NCI-H524 (cell line): ENCODE measurements at regions not wholly inside any gene's neighbourhood (a gene's known extent, or its start where the extent isn't known, plus 50 kb on each side); places are given as distances from the start of the nearest gene placed in this dataset.
A peak's percentile ranks its signal among the peaks of the same experiment; 100 is the strongest.

Experiments
- DNase-seq, 2 experiments: peaks; one replicate each; lab custom pipeline; 2025; lab: John Stamatoyannopoulos, UW

DNA sequence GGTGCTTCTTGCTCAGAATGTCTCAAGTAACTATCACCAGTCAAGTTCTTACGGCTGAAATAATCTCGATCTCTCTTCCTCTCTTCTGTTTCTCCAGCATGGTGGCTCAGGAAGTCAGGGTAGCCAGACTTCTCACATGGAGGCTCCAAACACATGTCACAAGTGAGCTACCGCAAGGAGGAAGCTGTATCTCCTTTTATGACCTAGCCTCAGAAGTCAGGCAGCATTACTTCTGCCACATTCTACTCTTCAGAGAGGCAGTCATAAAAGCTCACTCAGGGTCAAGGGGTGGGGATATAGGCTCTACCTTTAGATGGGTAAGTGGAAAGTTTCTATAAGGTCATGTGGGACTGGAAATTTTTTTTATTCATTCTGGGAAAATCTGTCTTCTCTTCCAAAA, 86.6 kb upstream of the NEO1 start:
- DNase-seq = no peak

GRCh38 chr15:72964542-72964941, 87.7 kb upstream of the NEO1 start:
- no peak for DNase-seq

DNA sequence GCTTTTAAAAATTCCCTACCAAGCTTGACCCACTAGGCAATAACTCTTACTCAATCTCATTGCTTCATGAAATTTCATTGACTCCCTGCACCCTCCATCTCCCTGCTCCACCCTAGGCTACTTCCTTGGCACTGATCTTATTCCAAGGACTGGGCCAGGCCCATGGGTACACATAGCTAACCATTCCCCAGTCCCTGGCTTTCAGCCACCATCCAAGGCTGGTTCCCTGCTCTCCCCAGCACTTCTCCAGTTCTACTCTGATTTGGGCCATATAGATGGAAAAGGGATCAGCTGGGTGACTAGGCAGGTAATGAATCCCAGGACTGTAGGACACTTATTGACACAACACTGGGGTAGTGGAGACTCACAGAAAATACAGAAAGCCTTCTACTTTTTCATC, 88.1 kb upstream of the NEO1 start:
- no peak for DNase-seq

GRCh38 chr15:72962054-72962702, 90.1 kb upstream of the NEO1 start:
- no peak for DNase-seq

DNA sequence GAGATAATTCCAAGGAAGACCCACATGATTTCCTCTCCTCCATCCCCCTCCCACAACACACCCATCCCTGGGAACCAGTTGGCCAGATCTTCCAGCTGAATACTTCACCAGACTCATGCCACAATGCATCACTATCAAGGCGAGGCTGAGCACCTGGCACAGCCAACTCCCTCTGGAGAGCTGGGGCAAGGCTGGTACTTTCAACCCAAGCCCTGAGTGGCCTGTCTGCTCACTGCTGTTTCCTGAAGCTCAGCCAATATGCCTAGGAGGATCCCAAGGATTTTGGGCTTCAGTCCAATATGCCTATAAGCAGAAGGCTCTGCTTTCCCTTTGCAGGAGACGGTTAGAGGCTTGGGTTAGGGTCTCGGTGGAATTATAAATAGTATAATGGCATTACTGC, 90.9 kb upstream of the NEO1 start:
- no peak for DNase-seq

- DNase-seq = no peak
Measured at GRCh38 chr15:72958634-72959033, 93.6 kb upstream of the NEO1 start.

GRCh38 chr15:72953306-72953705, 99.0 kb upstream of the NEO1 start:
- DNase-seq = no peak

- DNase-seq = peak in 1 of 2 experiments; percentile 10
Measured at GRCh38 chr15:72952151-72952550, 100.1 kb upstream of the NEO1 start.

DNA sequence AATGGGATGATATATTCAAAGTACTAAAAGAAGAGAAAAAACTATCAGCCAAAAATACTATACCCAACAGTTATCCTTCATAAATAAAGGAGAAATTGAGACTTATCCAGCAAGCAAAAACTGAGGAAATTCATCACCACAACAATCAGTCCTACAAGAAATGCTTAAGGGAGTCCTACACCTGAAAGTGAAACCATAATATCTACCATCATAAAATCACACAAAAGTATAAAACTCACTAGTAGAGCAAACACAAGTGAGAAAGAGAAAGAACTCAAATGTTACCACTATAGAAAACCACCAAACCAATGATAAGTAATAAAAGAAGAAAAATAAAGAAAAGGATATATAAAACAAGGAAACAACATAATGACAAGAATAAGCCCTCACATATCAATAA, 103.6 kb upstream of the NEO1 start:
- no peak for DNase-seq

GRCh38 chr15:72947709-72948108, 104.6 kb upstream of the NEO1 start:
- DNase-seq = no peak

- no peak for DNase-seq
Measured at GRCh38 chr15:72944565-72944964, 107.7 kb upstream of the NEO1 start.

DNA sequence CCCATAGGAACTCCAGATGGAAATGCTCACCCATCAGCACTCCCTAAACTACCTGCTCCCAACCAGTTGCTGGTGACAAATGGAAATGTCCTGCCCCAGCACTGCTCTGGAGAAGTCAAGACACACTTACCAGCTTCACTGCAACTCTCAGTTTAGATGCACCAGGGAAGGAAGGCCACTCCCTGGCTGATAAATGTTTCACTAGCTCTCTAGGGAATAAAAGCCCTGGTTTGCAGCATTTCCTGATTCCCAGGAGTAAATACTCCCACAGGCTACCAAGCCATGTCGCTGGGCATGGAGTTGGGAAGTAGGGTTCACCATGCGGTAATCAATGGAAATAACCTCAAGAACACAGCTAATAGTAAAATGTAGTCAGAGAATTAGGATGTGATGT, 112.0 kb upstream of the NEO1 start:
- DNase-seq = no peak

- DNase-seq = no peak
Measured at GRCh38 chr15:72939514-72940228, 112.6 kb upstream of the NEO1 start.

DNA sequence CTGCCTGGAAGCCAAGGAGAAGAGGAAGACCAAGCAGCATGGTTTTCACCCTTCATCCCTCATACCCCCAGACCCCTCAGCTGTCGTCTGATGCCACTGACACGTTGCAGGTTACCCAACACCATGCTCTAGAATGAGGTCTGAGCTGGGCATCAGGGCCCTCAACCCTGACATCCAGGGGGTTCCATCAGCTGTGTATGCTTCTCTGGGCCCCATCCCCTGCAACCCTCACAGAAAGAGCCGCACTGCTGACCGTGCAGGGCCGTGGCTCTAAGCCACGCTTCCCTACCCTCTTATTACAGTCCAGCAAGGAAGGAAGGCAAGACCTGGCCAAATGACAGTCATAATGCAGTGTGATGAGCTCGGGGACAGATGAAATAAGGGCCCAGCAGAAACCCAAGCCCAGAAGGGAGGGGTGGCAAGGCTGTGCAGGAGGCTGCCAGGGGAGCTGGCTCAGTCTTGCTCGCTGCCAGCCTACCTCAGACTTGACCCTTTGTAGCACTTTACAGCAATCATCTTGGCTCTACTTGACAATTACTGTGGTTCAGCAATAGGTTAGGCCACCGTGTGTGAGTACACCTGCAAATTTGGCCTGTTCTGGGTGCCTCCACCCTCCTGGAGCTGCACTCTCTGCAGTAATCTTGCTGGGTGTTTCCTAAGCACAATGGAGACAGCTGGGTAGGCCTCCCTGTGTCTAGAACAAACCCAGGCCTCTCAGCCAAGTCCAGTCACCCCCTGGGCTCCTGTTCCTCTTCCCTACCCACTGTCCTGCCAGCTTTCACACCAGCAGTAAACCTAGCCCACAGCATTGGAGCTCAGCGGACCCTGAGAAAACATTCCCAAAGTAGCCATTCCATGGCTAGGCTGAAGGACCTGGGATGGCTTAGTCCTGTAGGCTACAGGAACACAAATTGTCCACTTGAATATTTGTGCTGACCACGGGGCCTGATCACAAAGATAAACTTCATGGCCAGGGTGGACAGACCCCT, 115.3 kb upstream of the NEO1 start:
- DNase-seq = no peak

- DNase-seq = no peak
Measured at GRCh38 chr15:72936237-72936636, 116.0 kb upstream of the NEO1 start.

GRCh38 chr15:72935521-72935920, 116.7 kb upstream of the NEO1 start:
- no peak for DNase-seq

GRCh38 chr15:72934921-72935320, 117.3 kb upstream of the NEO1 start:
- no peak for DNase-seq

DNA sequence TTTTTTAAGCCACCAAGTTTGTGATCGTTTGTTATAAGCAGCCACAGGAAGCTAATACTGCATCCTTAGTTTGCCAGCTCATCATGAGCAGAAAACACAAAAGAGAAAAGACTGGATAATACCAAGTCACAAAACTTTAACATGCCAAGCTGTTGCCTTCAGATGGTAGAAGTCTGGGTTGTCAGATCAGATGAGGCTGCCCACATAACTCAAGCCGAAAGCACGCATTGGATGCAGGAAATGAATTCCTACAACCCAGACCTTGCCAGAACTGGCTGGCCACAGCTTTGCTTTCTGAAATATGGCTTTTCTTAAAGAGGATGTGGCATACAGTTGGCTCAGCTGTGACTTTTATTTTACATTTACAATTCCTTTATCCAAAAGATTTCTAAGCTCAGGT, 118.3 kb upstream of the NEO1 start:
- DNase-seq = no peak

- no peak for DNase-seq
Measured at GRCh38 chr15:72932472-72932871, 119.8 kb upstream of the NEO1 start.

- DNase-seq = no peak
Measured at GRCh38 chr15:72927451-72927850, 124.8 kb upstream of the NEO1 start.

- no peak for DNase-seq
Measured at GRCh38 chr15:72925661-72926060, 126.6 kb upstream of the NEO1 start.

DNA sequence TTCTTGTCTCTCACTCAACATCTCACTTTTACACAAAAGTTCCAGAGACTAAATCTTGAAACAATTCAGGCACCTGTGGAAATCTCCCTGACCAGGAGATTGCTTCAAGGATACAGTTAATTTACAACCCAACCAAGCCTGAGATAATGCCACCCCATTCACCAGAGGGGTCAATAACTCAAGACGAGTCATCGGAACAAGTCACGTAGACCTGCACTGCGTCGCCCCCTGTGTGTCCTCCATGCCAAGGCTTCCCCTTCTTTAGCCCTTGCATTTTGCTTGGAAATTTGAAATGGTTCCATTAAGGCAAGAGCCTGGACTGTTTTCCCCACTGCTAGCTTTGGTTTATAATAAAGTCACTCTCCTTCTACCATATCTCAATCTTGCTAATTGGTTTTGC, 129.0 kb upstream of the NEO1 start:
- no peak for DNase-seq

GRCh38 chr15:72920551-72920950, 131.7 kb upstream of the NEO1 start:
- DNase-seq = no peak
